Endothelial cell of umbilical vein (primary cell): ENCODE measurements at regions not wholly inside any gene's neighbourhood (a gene's known extent, or its start where the extent isn't known, plus 50 kb on each side); places are given as distances from the start of the nearest gene placed in this dataset.

Experiments used
- BruUV-seq: library from RNA; stranded (reverse); fragments of 400-500 nt; replicated peaks from 2 replicates; lab custom pipeline; 2021; lab: Mats Ljungman, UMichigan
- CTCF ChIA-PET: fragments of 300-600, 350-600 bp; sonication (Branson Sonifier 250); formaldehyde crosslinking; loops from one replicate; lab custom pipeline; 2021; ENCODE audit warnings: antibody characterized with exemption, inconsistent platforms; lab: Charles Lee
- POLR2A ChIA-PET: fragments of 300-600, 350-600 bp; sonication (Branson Sonifier 250); formaldehyde crosslinking; loops from one replicate; lab custom pipeline; 2021; ENCODE audit warnings: antibody characterized with exemption, inconsistent platforms; lab: Charles Lee
- DNase-seq: peaks from one replicate; pipeline ENCODE4 v3.0.0-alpha.2; 2011; ENCODE audit warnings: low read depth, low spot score
- FAIRE-seq: peaks from 2 replicates; lab custom pipeline; 2011; peaks lifted over from hg19 to GRCh38; lab: Jason Lieb, UNC
- H2AFZ ChIP-seq: 2 replicates; pipeline ENCODE4 v1.6.0; 2012; ENCODE audit warnings: low read depth, low read length, control low read depth, inconsistent platforms
- H3K27ac ChIP-seq: 2 replicates; pipeline ENCODE4 v1.5.1; 2011; ENCODE audit warnings: low read depth, mild to moderate bottlenecking, control low read depth, low read length, moderate library complexity; ENCODE audit not compliant: insufficient read depth
- H3K27me3 ChIP-seq, 2 experiments: 2 replicates each; pipeline versions ENCODE4 v1.6.0 to v1.6.1; 2011; ENCODE audit warnings: low read length in 2 of 2, mixed read lengths in 1 of 2; ENCODE audit not compliant: control insufficient read depth in 2 of 2, insufficient read depth in 2 of 2
- H3K36me3 ChIP-seq, 2 experiments: 2 replicates in 1 of 2; 3 replicates in 1 of 2; pipeline ENCODE4 v1.5.1; 2011; ENCODE audit warnings: low read length in 2 of 2, mild to moderate bottlenecking in 1 of 2, moderate library complexity in 1 of 2; ENCODE audit not compliant: control insufficient read depth in 2 of 2, insufficient read depth in 2 of 2; ENCODE audit errors: extremely low read depth in 1 of 2
- H3K4me1 ChIP-seq: 3 replicates; pipeline ENCODE4 v1.5.1; 2011; ENCODE audit warnings: mild to moderate bottlenecking, low read length; ENCODE audit not compliant: control insufficient read depth, insufficient read depth; ENCODE audit errors: extremely low read depth
- H3K4me2 ChIP-seq: 2 replicates; pipeline ENCODE4 v1.6.1; 2011; ENCODE audit warnings: low read length, control low read depth, mixed read lengths; ENCODE audit not compliant: insufficient read depth
- H3K4me3 ChIP-seq, 3 experiments: fragments of 200-600 bp in 1 of 3; sonication (generic), shearing (Covaris generic) in 1 of 3; replicated peaks in 1 of 3; 2 replicates each; pipeline ENCODE4 v1.5.1; 2011 to 2016; ENCODE audit warnings: control low read depth in 3 of 3, low read length in 3 of 3, mild to moderate bottlenecking in 2 of 3, inconsistent platforms in 1 of 3, low read depth in 1 of 3, moderate library complexity in 1 of 3; ENCODE audit not compliant: insufficient read depth in 1 of 3
- H3K79me2 ChIP-seq: 2 replicates; pipeline ENCODE4 v1.6.0; 2012; ENCODE audit warnings: low read length, inconsistent platforms; ENCODE audit not compliant: control insufficient read depth, insufficient read depth
- H3K9ac ChIP-seq: replicated peaks from 2 replicates; pipeline ENCODE3; 2011; ENCODE audit warnings: low read length, control low read depth; ENCODE audit not compliant: insufficient read depth; ENCODE audit errors: extremely low read depth
- H3K9me1 ChIP-seq: replicated peaks from 3 replicates; pipeline ENCODE4 v1.6.0; 2011; ENCODE audit warnings: mild to moderate bottlenecking, low read length; ENCODE audit not compliant: control insufficient read depth, insufficient read depth; ENCODE audit errors: extremely low read depth
- H3K9me3 ChIP-seq: replicated peaks from 2 replicates; pipeline ENCODE4 v1.5.1; 2012; ENCODE audit warnings: low read length, inconsistent platforms; ENCODE audit not compliant: control insufficient read depth, insufficient read depth
- H4K20me1 ChIP-seq: replicated peaks from 2 replicates; pipeline ENCODE3; 2011; ENCODE audit warnings: mild to moderate bottlenecking, low read length; ENCODE audit not compliant: control insufficient read depth, insufficient read depth; ENCODE audit errors: extremely low read depth
- EZH2 ChIP-seq: IDR thresholded peaks from 2 replicates; pipeline ENCODE4 v1.6.1; 2012; ENCODE audit warnings: borderline replicate concordance, low read depth, mild to moderate bottlenecking, moderate library complexity, low read length, inconsistent platforms; ENCODE audit not compliant: severe bottlenecking
- FOS ChIP-seq: IDR thresholded peaks from 2 replicates; pipeline ENCODE4 v1.6.1; 2011; ENCODE audit warnings: mild to moderate bottlenecking, low read length, moderate library complexity, borderline replicate concordance; ENCODE audit not compliant: insufficient read depth
- GATA2 ChIP-seq: IDR thresholded peaks from 2 replicates; pipeline ENCODE4 v1.7.0; 2011; ENCODE audit warnings: low read depth, mild to moderate bottlenecking, moderate library complexity, mixed read lengths, low read length; ENCODE audit not compliant: insufficient read length, insufficient read depth
- JUN ChIP-seq: IDR thresholded peaks from 2 replicates; pipeline ENCODE4 v1.6.1; 2011; ENCODE audit warnings: borderline replicate concordance, low read depth; ENCODE audit not compliant: insufficient read length, insufficient read depth
- MYC ChIP-seq: IDR thresholded peaks from one replicate; pipeline ENCODE4 v1.6.1; 2011; ENCODE audit warnings: mild to moderate bottlenecking, low read depth, low read length
- POLR2A ChIP-seq: IDR thresholded peaks from 2 replicates; pipeline ENCODE4 v1.6.1; 2012; ENCODE audit warnings: low read depth, mild to moderate bottlenecking, control low read depth, low read length
- POLR2AphosphoS5 ChIP-seq: IDR thresholded peaks from 2 replicates; pipeline ENCODE4 v1.6.1; 2012; ENCODE audit warnings: low read depth, mild to moderate bottlenecking, control low read depth, low read length, moderate library complexity; ENCODE audit not compliant: insufficient read depth
- dilution Hi-C: fragments of 300-500 bp; cut with MboI; formaldehyde crosslinking; loops from one replicate; pipeline ENCODE4 v1.15.0; 2019; ENCODE audit warnings: low sequenced_read_pairs; ENCODE audit not compliant: extremely low pct_ligation_motif_present
- intact Hi-C: fragments of 100-400 bp; cut with micrococcal nuclease; formaldehyde crosslinking; loops from one replicate; pipeline ENCODE4 v1.10.0; 2022
- TF ChIP-seq, protein P1 (sequence below), 2 donors: IDR thresholded peaks; 1 replicate in 1 of 2; 2 replicates in 1 of 2; pipeline ENCODE4 v1.5.1; 2011; ENCODE audit warnings: low read length in 2 of 2, mild to moderate bottlenecking in 2 of 2, moderate library complexity in 2 of 2, control low read depth in 1 of 2, inconsistent platforms in 1 of 2, low read depth in 1 of 2; ENCODE audit not compliant: insufficient read depth in 1 of 2; ENCODE audit errors: extremely low read depth in 1 of 2
- TF ChIP-seq, protein P2 (sequence below): IDR thresholded peaks from 2 replicates; pipeline ENCODE4 v1.6.1; 2011; ENCODE audit not compliant: insufficient read depth, insufficient read length

DNA sequence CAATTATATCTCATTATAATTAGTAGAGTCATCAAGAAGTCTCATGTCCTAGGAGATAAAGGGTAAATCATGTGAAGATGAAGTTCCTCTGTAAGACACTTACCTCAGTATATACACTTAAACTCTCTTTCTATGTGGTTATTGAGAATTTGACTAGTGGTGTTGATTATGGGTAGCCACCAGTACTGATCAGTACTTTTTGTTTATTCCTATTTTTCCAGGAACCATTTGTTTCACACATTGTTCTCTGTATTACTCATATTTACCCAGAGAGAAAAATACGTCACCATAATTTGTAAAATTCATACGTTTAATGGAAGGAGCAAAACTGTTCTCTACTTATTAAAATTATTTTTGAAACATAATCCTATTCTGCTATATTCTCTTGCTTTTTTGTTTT lies 55.8 kb upstream of the PRDM8 start:
- H3K9me3 ChIP-seq, result no peaks in the 10 kb centered on the region
- H3K27ac ChIP-seq, result no peak overlapping the region
- FAIRE-seq (no peak), DNase-seq (no peak)
- no peak overlapping the region for H3K4me3 ChIP-seq
- no peak overlapping the region for H3K9ac ChIP-seq
- no peaks in the 10 kb centered on the region for H3K9me1 ChIP-seq
- H3K79me2 ChIP-seq, result no peaks in the 10 kb centered on the region
- H3K27me3 ChIP-seq, result no peaks in the 10 kb centered on the region
- intact Hi-C loops (no loop called here), dilution Hi-C loops (no loop called here)
- CTCF ChIA-PET, result interaction anchor here (1.2 to 2.0 kb wide), 3 partner anchors 10 to 42 kb away, joined by 4 read pairs; no protein-coding TSS in a partner anchor
- TF ChIP-seq MYC (no peak), EZH2 (no peak), GATA2 (no peak), JUN (no peak), POLR2AphosphoS5 (no peak), FOS (no peak)
- no peaks in the 10 kb centered on the region for H3K36me3 ChIP-seq
- peaks cover 13% of the 10 kb centered on the region for H3K4me1 ChIP-seq
- POLR2A ChIA-PET, result no interaction called here
- no TSS peak for BruUV-seq
- H4K20me1 ChIP-seq, result no peaks in the 10 kb centered on the region
- H2AFZ ChIP-seq, result peak overlapping the region; percentile 31
- H3K4me2 ChIP-seq, result no peak overlapping the region

DNA sequence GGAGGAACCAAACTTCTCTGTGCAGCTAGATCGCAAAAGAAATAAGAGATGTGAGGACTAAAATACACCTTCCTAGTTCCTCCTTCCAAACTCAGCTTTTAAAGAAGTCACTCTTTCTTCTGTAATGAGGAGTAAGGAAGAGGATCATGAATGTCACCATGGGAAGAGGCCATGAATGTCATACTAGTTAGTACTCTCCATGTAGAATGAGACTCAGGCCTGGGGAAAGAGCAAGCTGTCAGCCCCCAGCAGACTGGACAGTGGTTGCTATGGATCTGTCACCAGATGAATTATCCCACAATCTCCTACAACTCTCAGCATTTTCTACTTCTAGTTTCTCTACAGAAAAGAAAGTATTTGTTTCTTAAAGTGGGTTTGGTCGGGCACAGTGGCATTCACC lies 57.1 kb upstream of the PRDM8 start:
- no peak overlapping the region for H3K4me2 ChIP-seq
- H3K9ac ChIP-seq, result no peak overlapping the region
- H3K4me3 ChIP-seq, result no peak overlapping the region
- H3K79me2 ChIP-seq, result no peaks in the 10 kb centered on the region
- intact Hi-C loops, result no loop called here
- H3K9me3 ChIP-seq, result no peaks in the 10 kb centered on the region
- ChIA-PET POLR2A (no interaction called here), CTCF (interaction anchor here (1.3 to 1.6 kb wide), 3 partner anchors 9 to 43 kb away, joined by 3 to 5 read pairs (median 4); no protein-coding TSS in a partner anchor)
- peaks cover 17% of the 10 kb centered on the region for H3K4me1 ChIP-seq
- H4K20me1 ChIP-seq, result no peaks in the 10 kb centered on the region
- H3K27me3 ChIP-seq, result no peaks in the 10 kb centered on the region
- no peaks in the 10 kb centered on the region for H3K36me3 ChIP-seq
- BruUV-seq, result no TSS peak
- dilution Hi-C loops, result no loop called here
- DNase-seq (no peak), FAIRE-seq (no peak)
- H3K27ac ChIP-seq, result no peak overlapping the region
- H3K9me1 ChIP-seq, result no peaks in the 10 kb centered on the region
- TF ChIP-seq JUN (no peak), POLR2AphosphoS5 (no peak), EZH2 (no peak), POLR2A (no peak), MYC (no peak), FOS (no peak), GATA2 (no peak)
- TF ChIP-seq, protein P1, sequence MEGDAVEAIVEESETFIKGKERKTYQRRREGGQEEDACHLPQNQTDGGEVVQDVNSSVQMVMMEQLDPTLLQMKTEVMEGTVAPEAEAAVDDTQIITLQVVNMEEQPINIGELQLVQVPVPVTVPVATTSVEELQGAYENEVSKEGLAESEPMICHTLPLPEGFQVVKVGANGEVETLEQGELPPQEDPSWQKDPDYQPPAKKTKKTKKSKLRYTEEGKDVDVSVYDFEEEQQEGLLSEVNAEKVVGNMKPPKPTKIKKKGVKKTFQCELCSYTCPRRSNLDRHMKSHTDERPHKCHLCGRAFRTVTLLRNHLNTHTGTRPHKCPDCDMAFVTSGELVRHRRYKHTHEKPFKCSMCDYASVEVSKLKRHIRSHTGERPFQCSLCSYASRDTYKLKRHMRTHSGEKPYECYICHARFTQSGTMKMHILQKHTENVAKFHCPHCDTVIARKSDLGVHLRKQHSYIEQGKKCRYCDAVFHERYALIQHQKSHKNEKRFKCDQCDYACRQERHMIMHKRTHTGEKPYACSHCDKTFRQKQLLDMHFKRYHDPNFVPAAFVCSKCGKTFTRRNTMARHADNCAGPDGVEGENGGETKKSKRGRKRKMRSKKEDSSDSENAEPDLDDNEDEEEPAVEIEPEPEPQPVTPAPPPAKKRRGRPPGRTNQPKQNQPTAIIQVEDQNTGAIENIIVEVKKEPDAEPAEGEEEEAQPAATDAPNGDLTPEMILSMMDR (IDR thresholded peaks at IDR 0.05; ENCODE audit: extremely low read depth in 1 of 2, insufficient read depth in 1 of 2, low read depth in 1 of 2, low read length in 2 of 2), result no peak
- TF ChIP-seq, protein P2, sequence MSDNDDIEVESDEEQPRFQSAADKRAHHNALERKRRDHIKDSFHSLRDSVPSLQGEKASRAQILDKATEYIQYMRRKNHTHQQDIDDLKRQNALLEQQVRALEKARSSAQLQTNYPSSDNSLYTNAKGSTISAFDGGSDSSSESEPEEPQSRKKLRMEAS, result no peak
- H2AFZ ChIP-seq, result no peak overlapping the region
